Kidney (tissue), 13 donors: ENCODE measurements at regions not wholly inside any gene's neighbourhood (a gene's known extent, or its start where the extent isn't known, plus 50 kb on each side); places are given as distances from the start of the nearest gene placed in this dataset.
A peak's percentile ranks its signal among the peaks of the same experiment; 100 is the strongest.

Experiments used
- DNase-seq, 5 donors: peaks; one replicate each; pipeline ENCODE4 v3.0.0-alpha.2; 2013 to 2020
- FAIRE-seq: peaks from 2 replicates; lab custom pipeline; 2012; peaks lifted over from hg19 to GRCh38; lab: Jason Lieb, UNC
- H3K27ac ChIP-seq, 2 donors: one replicate each; pipeline ENCODE4 v1.7.0; 2013; ENCODE audit warnings: low read depth in 2 of 2, low read length in 2 of 2, inconsistent platforms in 1 of 2
- H3K27me3 ChIP-seq: one replicate; pipeline ENCODE4 v1.7.1; 2013; ENCODE audit warnings: low read length, inconsistent platforms; ENCODE audit not compliant: control insufficient read depth, insufficient read depth
- H3K36me3 ChIP-seq, 3 donors: one replicate each; pipeline versions ENCODE4 v1.7.0 to v1.7.1; 2013; ENCODE audit warnings: low read length in 3 of 3, control low read depth in 1 of 3, inconsistent platforms in 1 of 3; ENCODE audit not compliant: insufficient read depth in 3 of 3, control insufficient read depth in 2 of 3
- H3K4me1 ChIP-seq, 3 donors: one replicate each; pipeline versions ENCODE4 v1.7.0 to v1.7.1; 2013; ENCODE audit warnings: low read length in 3 of 3, inconsistent platforms in 1 of 3, low read depth in 1 of 3; ENCODE audit not compliant: control insufficient read depth in 2 of 3, insufficient read depth in 2 of 3
- H3K4me3 ChIP-seq, 3 donors: one replicate each; pipeline versions ENCODE4 v1.7.0 to v1.8.1; 2013; ENCODE audit warnings: low read length in 3 of 3, control low read depth in 1 of 3, inconsistent platforms in 1 of 3
- H3K9ac ChIP-seq, 3 donors: one replicate each; pipeline versions ENCODE4 v1.7.0 to v1.7.1; 2013; ENCODE audit warnings: low read length in 3 of 3, control low read depth in 1 of 3, inconsistent platforms in 1 of 3
- H3K9me3 ChIP-seq, 3 donors: one replicate each; pipeline versions ENCODE4 v1.7.0 to v1.7.1; 2013; ENCODE audit warnings: low read length in 3 of 3, control low read depth in 1 of 3, inconsistent platforms in 1 of 3; ENCODE audit not compliant: control insufficient read depth in 2 of 3, insufficient read depth in 1 of 3
- intact Hi-C: fragments of 100-400 bp; cut with DNase I; formaldehyde crosslinking; loops from one replicate; pipeline ENCODE4 v1.11.1; 2022
- TF ChIP-seq, protein P1 (sequence below): IDR thresholded peaks from 3 replicates; pipeline ENCODE4 v1.5.1; 2012; ENCODE audit warnings: mild to moderate bottlenecking, moderate library complexity, borderline replicate concordance; ENCODE audit not compliant: insufficient read depth; ENCODE audit errors: extremely low read depth
- donor health status: control.
- donor health status: control.
- donor health status: control.
- donor health status: control.
- donor health status: control.
- donor health status: DM: yes; HTN: yes; CAD: no.
- donor health status: Normal renal cell carcinoma (clear cell type).

DNA sequence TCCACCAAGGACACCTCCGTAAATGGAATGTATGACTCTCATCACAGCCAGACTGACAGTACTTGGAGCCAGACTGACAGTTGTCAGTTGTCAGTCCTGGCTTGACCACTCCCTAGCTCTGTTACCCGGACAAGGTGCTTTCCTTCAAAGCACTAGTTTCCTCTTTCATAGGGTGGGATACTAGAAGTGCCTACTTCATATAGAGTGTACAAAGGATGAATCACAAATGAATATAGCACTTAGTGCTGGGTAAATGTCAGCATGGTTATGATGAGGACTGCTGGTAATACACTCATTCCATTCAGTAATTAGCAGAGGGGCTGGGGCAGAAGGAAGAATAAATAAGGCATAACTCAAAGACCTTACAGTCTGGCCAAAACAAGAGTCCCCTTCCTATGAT is 91.4 kb downstream of the ARL4C start:
- TF ChIP-seq, protein P1, sequence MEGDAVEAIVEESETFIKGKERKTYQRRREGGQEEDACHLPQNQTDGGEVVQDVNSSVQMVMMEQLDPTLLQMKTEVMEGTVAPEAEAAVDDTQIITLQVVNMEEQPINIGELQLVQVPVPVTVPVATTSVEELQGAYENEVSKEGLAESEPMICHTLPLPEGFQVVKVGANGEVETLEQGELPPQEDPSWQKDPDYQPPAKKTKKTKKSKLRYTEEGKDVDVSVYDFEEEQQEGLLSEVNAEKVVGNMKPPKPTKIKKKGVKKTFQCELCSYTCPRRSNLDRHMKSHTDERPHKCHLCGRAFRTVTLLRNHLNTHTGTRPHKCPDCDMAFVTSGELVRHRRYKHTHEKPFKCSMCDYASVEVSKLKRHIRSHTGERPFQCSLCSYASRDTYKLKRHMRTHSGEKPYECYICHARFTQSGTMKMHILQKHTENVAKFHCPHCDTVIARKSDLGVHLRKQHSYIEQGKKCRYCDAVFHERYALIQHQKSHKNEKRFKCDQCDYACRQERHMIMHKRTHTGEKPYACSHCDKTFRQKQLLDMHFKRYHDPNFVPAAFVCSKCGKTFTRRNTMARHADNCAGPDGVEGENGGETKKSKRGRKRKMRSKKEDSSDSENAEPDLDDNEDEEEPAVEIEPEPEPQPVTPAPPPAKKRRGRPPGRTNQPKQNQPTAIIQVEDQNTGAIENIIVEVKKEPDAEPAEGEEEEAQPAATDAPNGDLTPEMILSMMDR = no peak
- intact Hi-C loops = no loop called here
- no peaks in the 10 kb centered on the region for H3K9me3 ChIP-seq
- no peak for DNase-seq
- H3K27ac ChIP-seq = no peak overlapping the region
- H3K27me3 ChIP-seq = no peaks in the 10 kb centered on the region
- no peaks in the 10 kb centered on the region for H3K4me1 ChIP-seq
- no peak overlapping the region for H3K4me3 ChIP-seq
- no peak for FAIRE-seq
- no peaks in the 10 kb centered on the region for H3K36me3 ChIP-seq
- no peak overlapping the region for H3K9ac ChIP-seq

DNA sequence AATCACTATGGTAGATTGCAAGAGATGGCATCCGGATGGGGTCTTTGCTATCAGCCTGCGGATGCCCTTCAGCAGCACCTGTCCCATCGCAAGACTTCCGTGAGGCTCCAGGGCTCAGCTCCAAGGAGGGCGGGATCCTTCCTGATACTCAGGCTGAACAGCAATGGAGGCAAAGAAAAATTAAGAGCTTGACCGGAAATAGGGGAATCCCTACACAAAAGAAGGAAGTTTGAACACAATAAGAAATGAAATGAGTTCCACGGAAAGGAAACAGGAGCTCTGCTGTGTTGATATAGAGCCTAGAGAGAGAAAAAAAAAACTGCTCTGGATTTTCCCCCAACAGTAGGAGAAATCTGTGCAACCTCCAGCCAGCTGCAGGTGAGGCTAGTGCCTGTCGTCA is 91.9 kb downstream of the ARL4C start:
- TF ChIP-seq, protein P1 = no peak

DNA sequence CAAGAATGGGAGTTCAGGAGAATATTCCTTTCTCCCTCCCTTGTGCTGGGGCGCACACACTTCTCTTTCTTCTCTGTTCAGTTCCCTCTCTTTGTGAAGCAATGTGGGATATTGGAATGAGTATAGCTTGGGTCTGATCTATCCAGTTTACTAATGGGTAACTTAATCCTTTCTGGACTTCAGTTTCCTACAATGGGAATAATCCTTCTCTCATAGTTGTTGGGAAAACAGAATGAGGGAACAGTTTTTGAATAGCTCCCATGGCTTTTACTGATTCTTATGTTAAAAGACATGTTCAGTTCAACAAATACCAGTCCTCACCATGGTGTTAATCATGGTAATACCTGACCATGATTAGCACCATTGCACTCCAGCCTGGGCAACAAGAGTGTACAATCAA is 93.1 kb downstream of the ARL4C start:
- no peak overlapping the region for H3K4me3 ChIP-seq
- no peaks in the 10 kb centered on the region for H3K4me1 ChIP-seq
- FAIRE-seq (no peak), DNase-seq (no peak)
- intact Hi-C loops = no loop called here
- no peaks in the 10 kb centered on the region for H3K36me3 ChIP-seq
- no peaks in the 10 kb centered on the region for H3K9me3 ChIP-seq
- no peak overlapping the region for H3K27ac ChIP-seq
- no peak overlapping the region for H3K9ac ChIP-seq
- TF ChIP-seq, protein P1 = no peak
- H3K27me3 ChIP-seq = no peaks in the 10 kb centered on the region

More for the DNA sequence above, 91.9 kb downstream of the ARL4C start:
- no peaks in the 10 kb centered on the region for H3K36me3 ChIP-seq
- no peaks in the 10 kb centered on the region for H3K4me1 ChIP-seq
- no peak overlapping the region for H3K4me3 ChIP-seq
- DNase-seq = peak in 1 of 5 donors; percentile 9
- H3K9me3 ChIP-seq = no peaks in the 10 kb centered on the region
- H3K27ac ChIP-seq = no peak overlapping the region
- intact Hi-C loops = no loop called here
- FAIRE-seq = no peak
- H3K9ac ChIP-seq = no peak overlapping the region
- H3K27me3 ChIP-seq = no peaks in the 10 kb centered on the region

DNA sequence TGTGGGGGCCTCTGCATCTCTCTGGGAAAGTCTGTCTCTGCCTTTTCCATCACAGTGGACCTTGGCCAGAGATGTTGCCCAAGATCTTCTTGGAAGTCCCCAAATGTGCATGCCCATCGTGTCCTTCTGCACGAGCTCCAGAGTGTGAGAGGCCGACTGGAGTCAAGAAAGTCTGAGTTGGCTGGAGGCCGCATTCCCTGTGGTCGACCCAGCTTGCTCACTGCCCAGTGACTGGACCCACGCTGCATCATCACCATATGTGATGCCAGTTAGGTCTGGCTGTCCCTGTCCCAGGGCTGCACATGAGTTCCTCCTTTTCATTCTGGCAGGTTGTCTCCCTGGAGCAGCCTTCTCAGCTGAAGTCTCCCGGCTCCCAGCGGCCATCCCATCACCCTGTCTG is 93.8 kb downstream of the ARL4C start:
- FAIRE-seq = no peak
- H3K9me3 ChIP-seq = no peaks in the 10 kb centered on the region
- no peaks in the 10 kb centered on the region for H3K4me1 ChIP-seq
- H3K27me3 ChIP-seq = no peaks in the 10 kb centered on the region
- no peak overlapping the region for H3K9ac ChIP-seq
- TF ChIP-seq, protein P1 = no peak
- intact Hi-C loops = no loop called here
- no peaks in the 10 kb centered on the region for H3K36me3 ChIP-seq
- H3K4me3 ChIP-seq = no peak overlapping the region
- no peak for DNase-seq
- H3K27ac ChIP-seq = no peak overlapping the region
